SK-N-SH (cell line): ENCODE measurements at regions not wholly inside any gene's neighbourhood (a gene's known extent, or its start where the extent isn't known, plus 50 kb on each side); places are given as distances from the start of the nearest gene placed in this dataset.

Experiments used
- CTCF ChIA-PET: fragments of 300-600, 350-600 bp; formaldehyde crosslinking; extraction: SDS; loops from one replicate; lab custom pipeline; 2021; lab: Yijun Ruan, JAX
- POLR2A ChIA-PET: fragments of 350-600 bp; sonication (Branson Sonifier 250); formaldehyde crosslinking; extraction: SDS; loops from one replicate; lab custom pipeline; 2020; ENCODE audit warnings: antibody characterized with exemption, inconsistent platforms; lab: Yijun Ruan, JAX
- DNase-seq: peaks from one replicate; pipeline ENCODE4 v3.0.0; 2012
- H2AFZ ChIP-seq: fragments of 200-600 bp; sonication (generic); 2 replicates; pipeline ENCODE4 v1.8.1; 2016; ENCODE audit warnings: antibody characterized with exemption, mild to moderate bottlenecking, low read depth
- H3F3A ChIP-seq: fragments of 200-600 bp; sonication (generic); replicated peaks from 2 replicates; pipeline ENCODE3; 2016; ENCODE audit warnings: antibody characterized with exemption, mild to moderate bottlenecking; ENCODE audit not compliant: insufficient read depth
- H3K27ac ChIP-seq, 2 experiments: fragments of 200-500 bp in 1 of 2; fragments of 200-600 bp in 1 of 2; sonication (Bioruptor generic) in 1 of 2; sonication (generic), shearing (Covaris generic) in 1 of 2; 2 replicates each; pipeline versions ENCODE4 v1.5.1 to v1.6.1; 2014 to 2016; ENCODE audit warnings: low read depth in 2 of 2, inconsistent platforms in 1 of 2, low read length in 1 of 2, mild to moderate bottlenecking in 1 of 2, mixed read lengths in 1 of 2
- H3K27me3 ChIP-seq: fragments of 200-600 bp; sonication (generic), shearing (Covaris generic); 2 replicates; pipeline ENCODE4 v1.6.1; 2016; ENCODE audit warnings: mixed run types; ENCODE audit not compliant: insufficient read depth
- H3K36me3 ChIP-seq, 2 experiments: fragments of 200-500 bp in 1 of 2; fragments of 200-600 bp in 1 of 2; sonication (Bioruptor generic) in 1 of 2; sonication (generic) in 1 of 2; replicated peaks in 1 of 2; 2 replicates each; pipeline versions ENCODE3 to v1.5.1; 2014 to 2016; ENCODE audit warnings: low read length in 1 of 2, mild to moderate bottlenecking in 1 of 2; ENCODE audit not compliant: insufficient read depth in 2 of 2, control insufficient read depth in 1 of 2
- H3K4me1 ChIP-seq, 2 experiments: fragments of 200-500 bp in 1 of 2; fragments of 200-600 bp in 1 of 2; sonication (Bioruptor generic) in 1 of 2; sonication (generic), shearing (Covaris generic) in 1 of 2; 2 replicates each; pipeline versions ENCODE4 v1.5.1 to v1.6.1; 2014 to 2016; ENCODE audit warnings: low read depth in 1 of 2, low read length in 1 of 2, mixed run types in 1 of 2; ENCODE audit not compliant: insufficient read depth in 2 of 2, control insufficient read depth in 1 of 2
- H3K4me2 ChIP-seq: fragments of 200-600 bp; sonication (generic), shearing (Covaris generic); 2 replicates; pipeline ENCODE4 v1.6.1; 2017; ENCODE audit warnings: mixed run types
- H3K4me3 ChIP-seq, 2 experiments: fragments of 200-500 bp in 1 of 2; fragments of 200-600 bp in 1 of 2; sonication (Bioruptor generic) in 1 of 2; sonication (generic), shearing (Covaris generic) in 1 of 2; 2 replicates each; pipeline versions ENCODE4 v1.5.1 to v1.8.1; 2014 to 2016; ENCODE audit warnings: low read depth in 2 of 2, inconsistent platforms in 1 of 2, low read length in 1 of 2, mild to moderate bottlenecking in 1 of 2, mixed read lengths in 1 of 2, moderate library complexity in 1 of 2
- H3K79me2 ChIP-seq: fragments of 200-600 bp; sonication (generic); 2 replicates; pipeline ENCODE4 v1.8.1; 2017; ENCODE audit warnings: mild to moderate bottlenecking; ENCODE audit not compliant: insufficient read depth
- H3K9ac ChIP-seq: fragments of 200-600 bp; sonication (generic); 2 replicates; pipeline ENCODE4 v1.6.1; 2017; ENCODE audit warnings: mixed run types
- H3K9me2 ChIP-seq: fragments of 200-600 bp; sonication (generic); 2 replicates; pipeline ENCODE4 v1.6.1; 2017; ENCODE audit warnings: mixed run types
- H3K9me3 ChIP-seq: fragments of 200-600 bp; sonication (generic); 2 replicates; pipeline ENCODE4 v1.6.1; 2017; ENCODE audit warnings: mixed run types, mild to moderate bottlenecking, moderate library complexity
- H4K20me1 ChIP-seq: fragments of 200-600 bp; sonication (generic); 2 replicates; pipeline ENCODE4 v1.6.1; 2017; ENCODE audit warnings: mild to moderate bottlenecking, mixed run types; ENCODE audit not compliant: insufficient read depth
- CHD2 ChIP-seq: fragments of 150-350 bp; IDR thresholded peaks from 2 replicates; pipeline ENCODE4 v1.6.1; 2018; ENCODE audit warnings: low read length; ENCODE audit not compliant: partially characterized antibody
- CTCF ChIP-seq: fragments of 200-600 bp; sonication (generic); IDR thresholded peaks from 2 replicates; pipeline ENCODE4 v1.6.1; 2017; ENCODE audit warnings: antibody characterized with exemption, mild to moderate bottlenecking, moderate library complexity
- FOXJ3 ChIP-seq: sonication (generic); formaldehyde crosslinking; IDR thresholded peaks from 2 replicates; pipeline ENCODE4 v1.5.1; 2020; ENCODE audit warnings: mild to moderate bottlenecking, missing genetic modification reagents
- FOXM1 ChIP-seq: IDR thresholded peaks from 2 replicates; pipeline ENCODE4 v1.4.0; 2012; ENCODE audit warnings: low read depth, mild to moderate bottlenecking
- GABPA ChIP-seq: IDR thresholded peaks from 2 replicates; pipeline ENCODE4 v1.4.0; 2012; ENCODE audit warnings: low read depth, mild to moderate bottlenecking
- GATA2 ChIP-seq: sonication (generic); formaldehyde crosslinking; IDR thresholded peaks from 2 replicates; pipeline ENCODE4 v1.5.0; 2020; ENCODE audit warnings: mild to moderate bottlenecking, missing genetic modification reagents
- IRF3 ChIP-seq: fragments of 150-350 bp; IDR thresholded peaks from 2 replicates; pipeline ENCODE4 v1.6.1; 2016; ENCODE audit warnings: mild to moderate bottlenecking, low read depth, low read length
- MEF2A ChIP-seq: IDR thresholded peaks from 2 replicates; pipeline ENCODE4 v1.4.0; 2012; ENCODE audit warnings: low read depth, borderline replicate concordance
- NFIC ChIP-seq: IDR thresholded peaks from 2 replicates; pipeline ENCODE4 v1.4.0; 2012; ENCODE audit warnings: borderline replicate concordance
- NRF1 ChIP-seq: IDR thresholded peaks from 2 replicates; pipeline ENCODE4 v1.6.1; 2012; ENCODE audit warnings: low read depth, mild to moderate bottlenecking, low read length
- PBX3 ChIP-seq: IDR thresholded peaks from 2 replicates; pipeline ENCODE4; 2012
- RCOR1 ChIP-seq: fragments of 150-350 bp; IDR thresholded peaks from 2 replicates; pipeline ENCODE4 v1.6.1; 2017; ENCODE audit warnings: antibody characterized with exemption, low read length
- REST ChIP-seq: IDR thresholded peaks from 2 replicates; pipeline ENCODE4 v1.6.1; 2012; ENCODE audit warnings: mild to moderate bottlenecking, low read depth, low read length, moderate library complexity
- SMC3 ChIP-seq: IDR thresholded peaks from 2 replicates; pipeline ENCODE4 v1.6.1; 2012; ENCODE audit warnings: low read depth, low read length, improper control_type of control experiment
- USF1 ChIP-seq: IDR thresholded peaks from 2 replicates; pipeline ENCODE4 v1.4.0; 2012; ENCODE audit warnings: low read depth, borderline replicate concordance
- YY1 ChIP-seq: IDR thresholded peaks from 2 replicates; pipeline ENCODE4 v1.4.0; 2012; ENCODE audit warnings: low read depth, mild to moderate bottlenecking
- ZBTB33 ChIP-seq: IDR thresholded peaks from 2 replicates; pipeline ENCODE4 v1.4.0; 2012; ENCODE audit warnings: low read depth, borderline replicate concordance
- WGBS: methylation state at CpG from one replicate; pipeline ENCODE4 v1.1.6; 2017; ENCODE audit warnings: low lambda C conversion rate; 5-methylcytosine and 5-hydroxymethylcytosine counted together

- H3K27me3 ChIP-seq: no peaks in the 10 kb centered on the region; the same call in 1 of the 2 replicates
- H2AFZ ChIP-seq: no peak overlapping the region
- H3K4me2 ChIP-seq: no peak overlapping the region
- DNase-seq: no peak
- ChIA-PET CTCF (no interaction called here), POLR2A (no interaction called here)
- no peaks in the 10 kb centered on the region for H3K4me1 ChIP-seq
- TF ChIP-seq RCOR1: no peak
- no peak for TF ChIP-seq NFIC
- H3K4me3 ChIP-seq: no peak overlapping the region
- no peaks in the 10 kb centered on the region for H3K36me3 ChIP-seq
- H3F3A ChIP-seq: no peaks in the 10 kb centered on the region
- no peak overlapping the region for H3K27ac ChIP-seq
- no peaks in the 10 kb centered on the region for H4K20me1 ChIP-seq
- WGBS: 0% methylated on average over 2 of the region's 2 CpGs
- H3K9ac ChIP-seq: no peak overlapping the region
- no peaks in the 10 kb centered on the region for H3K9me2 ChIP-seq
- H3K79me2 ChIP-seq: no peaks in the 10 kb centered on the region
- H3K9me3 ChIP-seq: peaks cover 9% of the 10 kb centered on the region
These were observed 821.6 kb downstream of the TBC1D22A start for GRCh38 chr22:47583959-47584562.

GRCh38 chr22:47582067-47582466 lies 819.6 kb downstream of the TBC1D22A start:
- H3K79me2 ChIP-seq: no peaks in the 10 kb centered on the region
- no peak overlapping the region for H3K9ac ChIP-seq
- no peak overlapping the region for H3K4me3 ChIP-seq
- H3K36me3 ChIP-seq: no peaks in the 10 kb centered on the region
- ChIA-PET CTCF (interaction anchor here (0.6 kb wide), 1 partner anchor 33 kb away, joined by 3 read pairs; no protein-coding TSS in a partner anchor), POLR2A (no interaction called here)
- H3K27me3 ChIP-seq: no peaks in the 10 kb centered on the region; the same call in 1 of the 2 replicates
- DNase-seq: no peak
- WGBS: 0% methylated on average over 1 of the region's 1 CpG
- no peak overlapping the region for H3K27ac ChIP-seq
- no peak overlapping the region for H2AFZ ChIP-seq
- no peaks in the 10 kb centered on the region for H3K9me2 ChIP-seq
- H3K4me2 ChIP-seq: no peak overlapping the region
- H3K4me1 ChIP-seq: no peaks in the 10 kb centered on the region
- H3F3A ChIP-seq: no peaks in the 10 kb centered on the region
- H3K9me3 ChIP-seq: peaks cover 9% of the 10 kb centered on the region
- no peaks in the 10 kb centered on the region for H4K20me1 ChIP-seq
- TF ChIP-seq CHD2 (no peak), CTCF (no peak), USF1 (no peak), YY1 (no peak), FOXM1 (no peak), REST (no peak), IRF3 (no peak), SMC3 (no peak), GABPA (no peak), PBX3 (no peak), MEF2A (no peak), NRF1 (no peak), GATA2 (no peak), RCOR1 (no peak), FOXJ3 (no peak), ZBTB33 (no peak)
